ENCODE measurements at regions not wholly inside any gene's neighbourhood (a gene's known extent, or its start where the extent isn't known, plus 50 kb on each side); places are given as distances from the start of the nearest gene placed in this dataset.

- no peaks in the 10 kb centered on the region for H3K4me1 Mint-ChIP-seq
- H3K36me3 Mint-ChIP-seq (ENCODE audit: low read depth): no peaks in the 10 kb centered on the region
- no peaks in the 10 kb centered on the region for H3K9me3 Mint-ChIP-seq
- no peak overlapping the region for H3K27ac Mint-ChIP-seq
- CTCF ChIA-PET: no interaction called here
- POLR2A ChIA-PET: no interaction called here
- no peak for DNase-seq
- H3K27me3 Mint-ChIP-seq: no peaks in the 10 kb centered on the region
- no peak overlapping the region for H3K4me3 Mint-ChIP-seq
These were observed 610.1 kb downstream of the PCDH19 start for GRCh38 chrX:99800016-99800415.

DNA sequence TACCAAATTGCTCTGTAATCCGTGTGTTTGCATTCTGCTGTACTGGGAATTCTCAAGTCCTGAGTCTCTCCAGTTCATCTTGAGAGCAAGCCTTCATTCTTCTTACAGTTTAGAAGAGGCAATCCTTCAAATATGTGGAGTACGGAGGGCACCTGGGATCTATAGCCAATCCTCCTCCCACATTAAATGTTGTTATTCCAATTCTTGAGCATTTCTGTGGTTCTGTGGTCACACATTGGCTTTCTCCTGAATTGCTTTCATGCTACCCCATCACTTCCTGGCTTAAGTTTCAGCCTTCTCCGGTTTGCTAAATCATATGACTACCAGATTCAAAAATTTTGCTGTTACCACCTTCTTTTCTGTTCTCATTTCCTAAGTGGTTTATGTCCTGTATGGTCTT is 611.1 kb downstream of the PCDH19 start:
- Mint-ChIP-seq H3K9me3 (no peaks in the 10 kb centered on the region), H3K4me1 (no peaks in the 10 kb centered on the region), H3K36me3 (ENCODE audit: low read depth) (no peaks in the 10 kb centered on the region), H3K27ac (no peak overlapping the region), H3K27me3 (no peaks in the 10 kb centered on the region), H3K4me3 (no peak overlapping the region)
- ChIA-PET CTCF (no interaction called here), POLR2A (no interaction called here)
- no peak for DNase-seq

DNA sequence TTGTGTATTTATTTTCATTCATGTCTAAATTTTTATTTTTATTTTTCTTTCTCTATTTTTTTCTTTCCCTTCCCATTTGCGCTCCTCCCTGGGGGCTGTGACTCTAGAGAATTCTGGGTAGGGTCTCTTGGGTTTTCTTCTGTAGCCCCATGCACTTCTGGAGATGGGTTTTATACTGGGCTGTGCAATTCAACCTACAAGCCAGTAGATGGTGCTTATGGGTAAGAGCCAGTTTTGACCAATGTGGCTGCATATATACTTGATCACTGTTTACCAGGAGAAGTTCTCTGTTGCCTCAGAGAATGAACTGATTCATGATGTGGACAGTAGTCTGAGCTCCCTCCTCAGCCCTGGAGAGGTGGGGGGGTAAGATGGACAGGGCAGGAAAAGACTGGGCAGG is 614.6 kb downstream of the PCDH19 start:
- H3K27ac Mint-ChIP-seq: no peak overlapping the region
- H3K4me1 Mint-ChIP-seq: no peaks in the 10 kb centered on the region
- H3K9me3 Mint-ChIP-seq: no peaks in the 10 kb centered on the region
- CTCF ChIA-PET: no interaction called here
- no peak for DNase-seq
- POLR2A ChIA-PET: no interaction called here
- H3K4me3 Mint-ChIP-seq: no peak overlapping the region
- no peaks in the 10 kb centered on the region for H3K27me3 Mint-ChIP-seq
- H3K36me3 Mint-ChIP-seq (ENCODE audit: low read depth): no peaks in the 10 kb centered on the region

GRCh38 chrX:99782516-99783040 is 627.5 kb downstream of the PCDH19 start:
- Mint-ChIP-seq H3K4me1 (no peaks in the 10 kb centered on the region), H3K27ac (no peak overlapping the region), H3K9me3 (no peaks in the 10 kb centered on the region), H3K27me3 (no peaks in the 10 kb centered on the region), H3K4me3 (no peak overlapping the region), H3K36me3 (ENCODE audit: low read depth) (no peaks in the 10 kb centered on the region)
- DNase-seq: no peak
- CTCF ChIA-PET: no interaction called here
- POLR2A ChIA-PET: no interaction called here

GRCh38 chrX:99777912-99778311 is 632.2 kb downstream of the PCDH19 start:
- no peak overlapping the region for H3K4me3 Mint-ChIP-seq
- H3K4me1 Mint-ChIP-seq: no peaks in the 10 kb centered on the region
- no peaks in the 10 kb centered on the region for H3K27me3 Mint-ChIP-seq
- no peaks in the 10 kb centered on the region for H3K36me3 Mint-ChIP-seq (ENCODE audit: low read depth)
- no peak for DNase-seq
- no peaks in the 10 kb centered on the region for H3K9me3 Mint-ChIP-seq
- H3K27ac Mint-ChIP-seq: no peak overlapping the region
- ChIA-PET CTCF (no interaction called here), POLR2A (no interaction called here)

DNA sequence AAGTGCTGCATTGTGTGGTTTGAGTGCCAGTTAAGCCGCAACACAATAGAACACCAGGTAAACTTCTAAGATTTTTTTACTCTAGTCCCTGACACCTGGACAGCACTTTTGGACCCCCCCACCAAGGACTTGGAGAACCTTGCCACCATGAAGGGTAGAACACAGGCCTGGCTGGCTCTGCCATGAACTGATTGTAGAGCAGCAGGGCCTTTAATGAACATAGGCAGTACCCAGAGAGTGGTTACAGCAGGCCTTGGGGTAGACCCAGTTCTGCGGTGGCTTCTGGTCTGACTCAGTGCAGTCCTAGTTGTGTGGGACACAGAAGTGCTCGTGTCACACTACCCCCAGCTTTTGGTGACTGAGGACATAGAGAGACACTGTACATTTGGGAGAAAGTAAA is 648.3 kb downstream of the PCDH19 start:
- DNase-seq: no peak
- H3K4me3 Mint-ChIP-seq: no peak overlapping the region
- no peak overlapping the region for H3K27ac Mint-ChIP-seq
- ChIA-PET POLR2A (no interaction called here), CTCF (no interaction called here)
- H3K4me1 Mint-ChIP-seq: no peaks in the 10 kb centered on the region
- H3K9me3 Mint-ChIP-seq: peaks cover 4% of the 10 kb centered on the region
- no peaks in the 10 kb centered on the region for H3K27me3 Mint-ChIP-seq
- H3K36me3 Mint-ChIP-seq (ENCODE audit: low read depth): no peaks in the 10 kb centered on the region

- H3K4me3 Mint-ChIP-seq: no peak overlapping the region
- H3K27ac Mint-ChIP-seq: no peak overlapping the region
- CTCF ChIA-PET: no interaction called here
These were observed 657.3 kb downstream of the PCDH19 start for GRCh38 chrX:99752776-99753175.

GRCh38 chrX:99750721-99751120 is 659.4 kb downstream of the PCDH19 start:
- Mint-ChIP-seq H3K9me3 (no peaks in the 10 kb centered on the region), H3K4me1 (no peaks in the 10 kb centered on the region), H3K27me3 (no peaks in the 10 kb centered on the region), H3K27ac (no peak overlapping the region), H3K36me3 (ENCODE audit: low read depth) (no peaks in the 10 kb centered on the region), H3K4me3 (no peak overlapping the region)
- CTCF ChIA-PET: no interaction called here
- no peak for DNase-seq
- POLR2A ChIA-PET: no interaction called here

More at GRCh38 chrX:99752776-99753175, 657.3 kb downstream of the PCDH19 start:
- Mint-ChIP-seq H3K36me3 (ENCODE audit: low read depth) (no peaks in the 10 kb centered on the region), H3K4me1 (no peaks in the 10 kb centered on the region), H3K27me3 (no peaks in the 10 kb centered on the region), H3K9me3 (no peaks in the 10 kb centered on the region)
- DNase-seq: no peak
- POLR2A ChIA-PET: no interaction called here

GRCh38 chrX:99722094-99722493 is 688.0 kb downstream of the PCDH19 start:
- CTCF ChIA-PET: no interaction called here
- no peaks in the 10 kb centered on the region for H3K36me3 Mint-ChIP-seq (ENCODE audit: low read depth)
- H3K4me1 Mint-ChIP-seq: no peaks in the 10 kb centered on the region
- H3K27ac Mint-ChIP-seq: no peak overlapping the region
- POLR2A ChIA-PET: no interaction called here
- DNase-seq: no peak
- no peaks in the 10 kb centered on the region for H3K27me3 Mint-ChIP-seq
- H3K9me3 Mint-ChIP-seq: peaks cover 6% of the 10 kb centered on the region
- no peak overlapping the region for H3K4me3 Mint-ChIP-seq

DNA sequence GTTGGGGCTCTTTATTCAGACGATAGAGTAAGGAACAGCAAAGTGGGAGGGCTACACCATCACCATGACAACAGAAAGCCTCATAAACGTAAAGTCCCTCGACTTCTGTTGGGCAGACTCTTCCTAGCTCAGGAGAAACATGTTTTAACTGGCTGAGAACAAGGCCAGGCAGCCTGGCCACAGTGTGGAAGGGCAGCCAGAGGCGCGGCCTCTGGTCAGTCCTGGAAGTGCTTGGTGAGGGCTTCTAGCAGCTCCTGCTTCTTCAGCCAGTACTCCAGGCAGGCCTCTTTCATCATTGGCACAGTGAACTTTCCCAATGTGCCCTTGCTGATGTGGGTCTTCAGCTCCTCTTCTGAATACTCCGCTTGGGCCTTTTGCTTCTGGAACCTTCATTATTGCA is 690.9 kb downstream of the PCDH19 start:
- no peaks in the 10 kb centered on the region for H3K27me3 Mint-ChIP-seq
- DNase-seq: no peak
- H3K4me1 Mint-ChIP-seq: no peaks in the 10 kb centered on the region
- no peak overlapping the region for H3K27ac Mint-ChIP-seq
- no peak overlapping the region for H3K4me3 Mint-ChIP-seq
- CTCF ChIA-PET: no interaction called here
- H3K9me3 Mint-ChIP-seq: peaks cover 4% of the 10 kb centered on the region
- no peaks in the 10 kb centered on the region for H3K36me3 Mint-ChIP-seq (ENCODE audit: low read depth)
- POLR2A ChIA-PET: no interaction called here

DNA sequence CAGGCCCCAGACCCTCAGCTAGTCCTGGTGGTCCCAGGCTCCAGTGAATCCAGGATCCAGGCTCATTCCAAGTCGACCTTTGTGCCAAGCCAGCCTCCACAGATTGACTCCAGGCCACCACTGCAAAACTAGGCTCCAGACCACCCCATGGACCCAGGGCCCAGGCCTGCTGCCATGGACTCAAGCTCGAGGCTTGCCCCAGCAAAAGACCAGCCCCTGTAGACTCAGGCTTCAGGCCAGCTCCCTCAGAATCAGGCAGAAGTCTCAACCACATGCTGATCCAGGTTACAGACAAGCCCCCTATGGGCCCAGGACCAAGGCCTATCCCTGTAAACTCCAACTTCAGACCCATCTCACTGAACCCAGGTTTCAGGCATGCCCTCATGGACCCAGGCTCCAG is 692.4 kb downstream of the PCDH19 start:
- DNase-seq: no peak
- no peaks in the 10 kb centered on the region for H3K27me3 Mint-ChIP-seq
- no peaks in the 10 kb centered on the region for H3K4me1 Mint-ChIP-seq
- ChIA-PET POLR2A (no interaction called here), CTCF (no interaction called here)
- H3K27ac Mint-ChIP-seq: no peak overlapping the region
- H3K36me3 Mint-ChIP-seq (ENCODE audit: low read depth): no peaks in the 10 kb centered on the region
- no peak overlapping the region for H3K4me3 Mint-ChIP-seq
- H3K9me3 Mint-ChIP-seq: peaks cover 4% of the 10 kb centered on the region

DNA sequence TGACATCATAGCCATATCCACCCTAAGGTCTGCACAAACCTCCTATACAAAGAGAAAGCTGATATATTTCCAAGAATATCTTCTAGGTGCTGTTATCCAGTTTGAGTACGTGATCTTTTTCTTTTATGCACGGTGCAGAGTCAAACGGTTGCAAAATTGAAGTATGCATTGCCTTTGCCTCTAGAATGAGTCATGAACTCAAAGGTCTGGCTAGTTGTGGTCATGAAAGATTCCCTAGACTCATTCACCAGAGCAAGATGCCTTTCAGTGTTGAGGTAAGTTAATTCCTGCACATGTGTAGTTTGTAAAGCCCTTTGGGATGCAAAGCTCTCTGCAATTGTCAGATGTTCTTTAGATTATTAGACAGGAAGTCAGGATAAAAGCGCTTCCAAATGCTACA is 704.4 kb downstream of the PCDH19 start:
- CTCF ChIA-PET: no interaction called here

GRCh38 chrX:99703473-99703872 is 706.6 kb downstream of the PCDH19 start:
- H3K36me3 Mint-ChIP-seq (ENCODE audit: low read depth): no peaks in the 10 kb centered on the region
- H3K27ac Mint-ChIP-seq: no peak overlapping the region
- ChIA-PET CTCF (no interaction called here), POLR2A (no interaction called here)
- no peak for DNase-seq
- no peak overlapping the region for H3K4me3 Mint-ChIP-seq
- H3K9me3 Mint-ChIP-seq: no peaks in the 10 kb centered on the region
- no peaks in the 10 kb centered on the region for H3K27me3 Mint-ChIP-seq
- H3K4me1 Mint-ChIP-seq: no peaks in the 10 kb centered on the region

More for the DNA sequence above, 704.4 kb downstream of the PCDH19 start:
- Mint-ChIP-seq H3K4me1 (no peaks in the 10 kb centered on the region), H3K27me3 (no peaks in the 10 kb centered on the region), H3K36me3 (ENCODE audit: low read depth) (no peaks in the 10 kb centered on the region), H3K4me3 (no peak overlapping the region), H3K27ac (no peak overlapping the region), H3K9me3 (no peaks in the 10 kb centered on the region)
- POLR2A ChIA-PET: no interaction called here
- DNase-seq: no peak

DNA sequence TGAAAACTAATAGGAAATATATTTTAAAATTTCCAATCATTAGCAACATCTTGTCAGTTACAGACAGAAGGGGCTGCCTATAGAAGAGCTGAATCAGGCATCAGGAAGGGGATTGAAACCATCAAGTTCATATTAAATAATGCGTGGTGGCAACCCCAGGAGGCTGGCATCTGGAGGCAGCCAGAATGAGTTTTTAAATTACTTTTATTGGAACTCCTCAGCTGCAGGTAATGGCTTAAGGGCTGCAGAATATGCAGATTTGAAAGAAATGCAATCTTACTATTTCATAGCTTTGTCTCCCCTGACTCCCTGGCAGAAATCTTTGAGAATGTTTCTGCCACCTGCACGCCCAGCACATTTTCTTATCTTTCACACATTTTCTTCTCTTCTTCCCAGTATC is 711.6 kb downstream of the PCDH19 start:
- H3K4me3 Mint-ChIP-seq: no peak overlapping the region
- H3K27ac Mint-ChIP-seq: no peak overlapping the region
- CTCF ChIA-PET: no interaction called here
- no peak for DNase-seq
- H3K9me3 Mint-ChIP-seq: no peaks in the 10 kb centered on the region
- no peaks in the 10 kb centered on the region for H3K4me1 Mint-ChIP-seq
- no peaks in the 10 kb centered on the region for H3K27me3 Mint-ChIP-seq
- POLR2A ChIA-PET: no interaction called here
- no peaks in the 10 kb centered on the region for H3K36me3 Mint-ChIP-seq (ENCODE audit: low read depth)

DNA sequence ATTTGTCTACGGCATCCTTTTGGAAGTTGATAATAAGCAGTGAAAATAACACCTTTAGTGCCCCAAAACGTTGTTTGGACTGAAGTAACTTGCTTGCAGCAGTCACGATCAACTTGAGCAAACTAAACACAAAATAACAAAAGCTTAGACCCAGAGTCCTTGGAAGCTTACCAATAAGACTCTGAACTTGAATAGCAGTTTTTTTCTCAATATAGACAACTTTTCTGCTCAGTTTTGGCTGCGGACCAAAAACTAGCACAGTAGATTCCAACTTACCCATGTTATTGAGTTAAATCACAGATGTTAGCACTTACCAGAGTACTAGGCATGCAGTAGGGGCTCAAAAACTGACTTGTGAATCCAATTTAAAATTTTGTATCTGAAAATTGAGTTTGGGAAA is 746.9 kb downstream of the PCDH19 start:
- H3K4me1 Mint-ChIP-seq: no peaks in the 10 kb centered on the region
- H3K27ac Mint-ChIP-seq: no peak overlapping the region
- CTCF ChIA-PET: no interaction called here

More for the DNA sequence above, 746.9 kb downstream of the PCDH19 start:
- no peaks in the 10 kb centered on the region for H3K9me3 Mint-ChIP-seq
- H3K27me3 Mint-ChIP-seq: no peaks in the 10 kb centered on the region
- POLR2A ChIA-PET: no interaction called here
- no peak for DNase-seq
- no peak overlapping the region for H3K4me3 Mint-ChIP-seq
- no peaks in the 10 kb centered on the region for H3K36me3 Mint-ChIP-seq (ENCODE audit: low read depth)
